ENCODE measurements at regions not wholly inside any gene's neighbourhood (a gene's known extent, or its start where the extent isn't known, plus 50 kb on each side); places are given as distances from the start of the nearest gene placed in this dataset.
"Not testable (repeated sequence)": the region's sequence is repeated elsewhere in the genome, so short reads cannot be mapped to it uniquely, and the experiment has no call there.

- not testable (repeated sequence) for DNase-seq (ENCODE audit: extremely low read depth in 1 of 2, low read depth in 1 of 2)
These were observed 372.4 kb downstream of the BCL2L11 start for GRCh38 chr2:111492995-111493719.

GRCh38 chr2:111493720-111494078 is 373.0 kb downstream of the BCL2L11 start:
- DNase-seq (ENCODE audit: extremely low read depth in 1 of 2, low read depth in 1 of 2): not testable (repeated sequence)

GRCh38 chr2:111494288-111494980 is 373.7 kb downstream of the BCL2L11 start:
- DNase-seq (ENCODE audit: extremely low read depth in 1 of 2, low read depth in 1 of 2): not testable (repeated sequence)

- not testable (repeated sequence) for DNase-seq (ENCODE audit: extremely low read depth in 1 of 2, low read depth in 1 of 2)
These were observed 374.2 kb downstream of the BCL2L11 start for GRCh38 chr2:111494981-111495315.

- DNase-seq (ENCODE audit: extremely low read depth in 1 of 2, low read depth in 1 of 2): not testable (repeated sequence)
These were observed 374.9 kb downstream of the BCL2L11 start for GRCh38 chr2:111495636-111496035.

GRCh38 chr2:111496176-111496575 is 375.5 kb downstream of the BCL2L11 start:
- DNase-seq (ENCODE audit: extremely low read depth in 1 of 2, low read depth in 1 of 2): not testable (repeated sequence)

GRCh38 chr2:111496860-111497259 is 376.1 kb downstream of the BCL2L11 start:
- not testable (repeated sequence) for DNase-seq (ENCODE audit: extremely low read depth in 1 of 2, low read depth in 1 of 2)

- not testable (repeated sequence) for DNase-seq (ENCODE audit: extremely low read depth in 1 of 2, low read depth in 1 of 2)
These were observed 376.6 kb downstream of the BCL2L11 start for GRCh38 chr2:111497270-111497669.

- DNase-seq (ENCODE audit: extremely low read depth in 1 of 2, low read depth in 1 of 2): not testable (repeated sequence)
These were observed 379.9 kb downstream of the BCL2L11 start for GRCh38 chr2:111500536-111501062.

- DNase-seq (ENCODE audit: extremely low read depth in 1 of 2, low read depth in 1 of 2): not testable (repeated sequence)
These were observed 380.0 kb downstream of the ANAPC1 start for GRCh38 chr2:111503844-111504570.

GRCh38 chr2:111504571-111504942 is 379.4 kb downstream of the ANAPC1 start:
- DNase-seq (ENCODE audit: extremely low read depth in 1 of 2, low read depth in 1 of 2): not testable (repeated sequence)

GRCh38 chr2:111505267-111505666 is 378.7 kb downstream of the ANAPC1 start:
- DNase-seq (ENCODE audit: extremely low read depth in 1 of 2, low read depth in 1 of 2): not testable (repeated sequence)

GRCh38 chr2:111506936-111507335 is 377.1 kb downstream of the ANAPC1 start:
- peak in 1 of 2 donors; percentile 41 for DNase-seq (ENCODE audit: extremely low read depth in 1 of 2, low read depth in 1 of 2)

- not testable (repeated sequence) for DNase-seq (ENCODE audit: extremely low read depth in 1 of 2, low read depth in 1 of 2)
These were observed 374.6 kb downstream of the ANAPC1 start for GRCh38 chr2:111509225-111509869.

GRCh38 chr2:111510384-111510783 is 373.6 kb downstream of the ANAPC1 start:
- not testable (repeated sequence) for DNase-seq (ENCODE audit: extremely low read depth in 1 of 2, low read depth in 1 of 2)

GRCh38 chr2:111511062-111511461 is 372.9 kb downstream of the ANAPC1 start:
- DNase-seq (ENCODE audit: extremely low read depth in 1 of 2, low read depth in 1 of 2): not testable (repeated sequence)

GRCh38 chr2:111512378-111512777 is 371.6 kb downstream of the ANAPC1 start:
- not testable (repeated sequence) for DNase-seq (ENCODE audit: extremely low read depth in 1 of 2, low read depth in 1 of 2)

GRCh38 chr2:111514138-111514537 is 369.9 kb downstream of the ANAPC1 start:
- DNase-seq (ENCODE audit: extremely low read depth in 1 of 2, low read depth in 1 of 2): not testable (repeated sequence)

- DNase-seq (ENCODE audit: extremely low read depth in 1 of 2, low read depth in 1 of 2): not testable (repeated sequence)
These were observed 366.8 kb downstream of the ANAPC1 start for GRCh38 chr2:111517050-111517720.

- DNase-seq (ENCODE audit: extremely low read depth in 1 of 2, low read depth in 1 of 2): not testable (repeated sequence)
These were observed 366.3 kb downstream of the ANAPC1 start for GRCh38 chr2:111517721-111518053.

Measured in stimulated activated CD8-positive, alpha-beta memory T cell treated with anti-CD3 and anti-CD28 coated beads, Interleukin-7, amount 100 ng/mL, for 48 hours (primary cell).